ENCODE measurements at regions not wholly inside any gene's neighbourhood (a gene's known extent, or its start where the extent isn't known, plus 50 kb on each side); places are given as distances from the start of the nearest gene placed in this dataset.

DNA sequence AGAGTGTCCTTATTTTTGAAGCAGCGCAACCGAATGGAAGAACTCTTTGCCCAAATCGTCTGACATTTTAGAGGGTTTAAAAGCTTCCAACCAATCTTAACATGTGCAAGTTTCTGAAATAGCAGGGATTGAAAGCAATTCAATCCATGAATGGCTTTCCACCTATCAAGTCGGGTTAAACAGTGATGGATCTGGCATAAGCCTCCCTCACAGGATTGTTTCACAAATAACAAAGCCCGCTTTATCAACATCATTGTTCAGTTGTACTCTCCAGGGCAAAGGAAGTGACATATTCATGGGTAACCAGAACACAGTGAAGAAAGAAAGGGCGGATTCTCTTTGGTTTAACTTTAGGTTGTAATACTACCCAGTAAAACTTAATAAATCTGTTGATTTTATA is 497.3 kb downstream of the MTRR start:
- TF ChIP-seq POLR2A (IDR thresholded peaks at IDR 0.05) = no peak
- TF ChIP-seq, protein P1, sequence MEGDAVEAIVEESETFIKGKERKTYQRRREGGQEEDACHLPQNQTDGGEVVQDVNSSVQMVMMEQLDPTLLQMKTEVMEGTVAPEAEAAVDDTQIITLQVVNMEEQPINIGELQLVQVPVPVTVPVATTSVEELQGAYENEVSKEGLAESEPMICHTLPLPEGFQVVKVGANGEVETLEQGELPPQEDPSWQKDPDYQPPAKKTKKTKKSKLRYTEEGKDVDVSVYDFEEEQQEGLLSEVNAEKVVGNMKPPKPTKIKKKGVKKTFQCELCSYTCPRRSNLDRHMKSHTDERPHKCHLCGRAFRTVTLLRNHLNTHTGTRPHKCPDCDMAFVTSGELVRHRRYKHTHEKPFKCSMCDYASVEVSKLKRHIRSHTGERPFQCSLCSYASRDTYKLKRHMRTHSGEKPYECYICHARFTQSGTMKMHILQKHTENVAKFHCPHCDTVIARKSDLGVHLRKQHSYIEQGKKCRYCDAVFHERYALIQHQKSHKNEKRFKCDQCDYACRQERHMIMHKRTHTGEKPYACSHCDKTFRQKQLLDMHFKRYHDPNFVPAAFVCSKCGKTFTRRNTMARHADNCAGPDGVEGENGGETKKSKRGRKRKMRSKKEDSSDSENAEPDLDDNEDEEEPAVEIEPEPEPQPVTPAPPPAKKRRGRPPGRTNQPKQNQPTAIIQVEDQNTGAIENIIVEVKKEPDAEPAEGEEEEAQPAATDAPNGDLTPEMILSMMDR (IDR thresholded peaks at IDR 0.05) = no peak

Data from heart left ventricle (tissue), 13 donors.